ENCODE measurements at regions not wholly inside any gene's neighbourhood (a gene's known extent, or its start where the extent isn't known, plus 50 kb on each side); places are given as distances from the start of the nearest gene placed in this dataset.
A peak's percentile ranks its signal among the peaks of the same experiment; 100 is the strongest.
"Not testable (repeated sequence)": the region's sequence is repeated elsewhere in the genome, so short reads cannot be mapped to it uniquely, and the experiment has no call there.

- no peak for DNase-seq
These were observed 754.7 kb upstream of the GYPC start for GRCh38 chr2:125901278-125901677.

GRCh38 chr2:125925891-125926546 lies 729.9 kb upstream of the GYPC start:
- no peak for DNase-seq

GRCh38 chr2:125935559-125935958 lies 720.4 kb upstream of the GYPC start:
- DNase-seq = no peak

DNA sequence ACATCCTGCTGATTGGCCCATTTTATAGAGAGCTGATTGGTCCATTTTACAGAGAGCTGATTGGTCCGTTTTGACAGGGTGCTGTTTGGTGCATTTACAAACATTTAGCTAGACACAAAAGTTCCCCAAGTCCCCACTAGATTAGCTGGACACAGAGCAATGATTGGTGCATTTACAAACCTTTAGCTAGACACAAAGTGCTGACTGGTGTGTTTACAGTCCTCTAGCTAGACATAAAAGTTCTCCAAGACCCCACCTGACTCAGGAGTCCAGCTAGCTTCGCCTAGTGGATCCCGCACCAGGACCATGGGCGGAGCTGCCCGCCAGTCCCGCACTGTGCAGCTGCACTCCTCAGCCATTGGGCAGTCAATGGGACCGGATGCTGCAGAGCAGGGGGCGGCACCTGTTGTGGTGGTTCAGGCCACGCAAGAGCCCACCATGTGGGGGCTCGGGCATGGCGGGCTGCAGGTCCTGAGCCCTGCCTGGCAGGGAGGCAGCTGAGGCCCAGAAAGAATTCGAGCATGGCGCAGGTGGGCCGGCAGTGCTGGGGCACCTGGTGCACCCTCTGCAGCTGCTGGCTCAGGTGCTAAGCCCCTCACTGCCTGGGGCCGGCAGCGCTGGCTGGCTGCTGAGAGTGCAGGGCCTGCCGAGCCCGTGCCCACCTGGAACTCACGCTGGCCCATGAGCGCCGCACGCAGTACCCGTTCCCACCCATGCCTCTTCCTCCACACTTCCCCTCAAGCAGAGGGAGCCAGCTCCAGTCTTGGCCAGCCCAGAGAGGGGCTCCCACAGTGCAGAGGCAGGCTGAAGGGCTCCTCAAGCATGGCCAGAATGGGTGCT lies 713.2 kb upstream of the GYPC start:
- no peak for DNase-seq

DNA sequence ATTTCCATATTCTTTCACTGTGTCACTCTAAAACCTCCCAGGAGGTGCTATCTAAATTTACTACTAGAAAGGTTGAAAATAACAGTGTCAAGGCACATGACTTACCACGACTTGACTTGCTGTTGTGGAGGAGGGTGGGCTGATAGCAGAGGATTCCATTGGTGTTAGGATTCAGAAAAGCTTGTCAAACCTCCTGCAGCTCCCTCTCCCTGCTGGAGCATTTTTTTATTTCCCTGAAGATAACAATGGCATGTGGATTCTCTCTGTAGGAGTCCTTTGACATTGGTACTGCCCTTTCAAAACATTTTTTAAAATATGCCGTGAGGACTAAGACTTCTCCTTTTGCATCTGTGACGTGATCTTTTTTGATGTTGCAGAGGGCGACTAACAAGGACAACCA lies 696.9 kb upstream of the GYPC start:
- DNase-seq = no peak

DNA sequence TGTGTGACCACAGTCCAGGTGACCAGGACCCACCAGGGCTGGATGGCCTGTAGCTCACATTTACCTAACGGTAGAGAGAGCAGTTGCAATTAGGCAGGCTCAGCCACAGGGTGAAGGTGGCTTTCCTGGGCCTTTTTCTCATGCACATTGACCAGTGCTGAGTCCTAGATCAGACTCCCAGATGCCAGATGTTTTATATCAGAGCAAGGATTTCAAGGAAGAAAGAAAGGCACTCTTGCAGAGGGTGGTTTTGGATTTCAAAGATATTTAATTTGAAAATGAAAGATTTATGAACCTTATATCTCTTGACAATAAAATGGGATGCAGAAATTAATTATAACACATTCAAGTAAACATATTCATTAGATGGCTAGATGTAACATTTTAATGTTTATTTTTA lies 694.2 kb upstream of the GYPC start:
- DNase-seq = no peak

DNA sequence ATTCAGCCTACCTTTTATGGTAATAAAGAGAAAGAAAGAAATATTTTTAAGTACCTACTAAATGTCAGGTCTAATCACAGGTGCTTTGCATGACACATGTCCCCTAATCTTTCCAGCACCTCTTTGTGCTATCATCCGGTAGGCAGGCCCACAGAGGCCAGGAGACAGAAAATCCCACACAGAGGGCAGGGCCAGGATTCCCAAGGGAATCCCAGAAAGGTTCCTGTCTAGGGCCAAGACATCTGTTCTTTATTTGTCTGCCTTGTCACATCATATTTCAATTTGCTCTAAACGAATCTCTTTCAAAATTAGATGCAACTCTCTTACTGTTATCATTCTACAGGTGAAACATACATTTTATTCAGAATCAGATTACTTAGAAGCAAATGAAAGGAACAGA lies 676.1 kb upstream of the GYPC start:
- peak; percentile 73 for DNase-seq

DNA sequence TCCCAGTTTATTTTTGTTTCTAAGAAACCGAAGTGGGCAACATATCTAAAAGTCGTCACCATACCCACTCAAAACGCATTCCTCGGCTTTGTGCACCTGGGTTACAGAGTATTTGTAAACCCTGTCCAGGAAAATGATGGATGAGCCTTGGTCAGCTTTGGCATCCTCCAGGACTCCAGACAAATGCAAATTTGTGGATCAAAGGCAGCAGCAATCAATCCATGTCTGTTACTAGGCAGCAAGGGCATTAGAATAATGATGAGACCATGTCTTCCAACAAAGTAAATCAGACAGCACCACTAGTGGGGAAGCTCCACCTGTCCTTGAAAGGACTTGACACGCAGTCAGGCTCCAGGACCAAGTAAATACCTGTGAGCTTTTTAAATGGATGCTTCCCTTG lies 672.6 kb upstream of the GYPC start:
- DNase-seq = no peak

GRCh38 chr2:126029316-126029715 lies 626.6 kb upstream of the GYPC start:
- DNase-seq = no peak

DNA sequence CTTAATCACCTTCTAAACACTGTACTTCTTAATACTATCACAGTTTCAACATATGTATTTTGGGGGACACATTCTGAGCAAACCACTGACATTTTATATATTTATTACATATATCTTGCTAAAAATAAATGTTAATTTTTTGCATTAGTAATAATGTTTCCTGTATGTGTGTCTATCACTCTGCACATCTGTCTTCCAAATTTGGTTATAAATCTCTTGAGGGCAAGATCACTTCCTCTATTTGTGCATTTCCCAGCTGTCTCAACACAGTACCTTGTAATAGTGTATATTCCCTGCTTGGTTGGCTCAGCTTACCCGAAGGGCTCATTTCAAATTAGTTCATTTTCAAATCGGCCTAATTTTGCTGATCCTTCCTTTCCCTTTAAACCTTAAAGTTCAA lies 617.1 kb upstream of the GYPC start:
- DNase-seq = no peak

- no peak for DNase-seq
These were observed 614.4 kb upstream of the GYPC start for GRCh38 chr2:126041391-126042047.

GRCh38 chr2:126042089-126042488 lies 613.9 kb upstream of the GYPC start:
- DNase-seq = no peak

DNA sequence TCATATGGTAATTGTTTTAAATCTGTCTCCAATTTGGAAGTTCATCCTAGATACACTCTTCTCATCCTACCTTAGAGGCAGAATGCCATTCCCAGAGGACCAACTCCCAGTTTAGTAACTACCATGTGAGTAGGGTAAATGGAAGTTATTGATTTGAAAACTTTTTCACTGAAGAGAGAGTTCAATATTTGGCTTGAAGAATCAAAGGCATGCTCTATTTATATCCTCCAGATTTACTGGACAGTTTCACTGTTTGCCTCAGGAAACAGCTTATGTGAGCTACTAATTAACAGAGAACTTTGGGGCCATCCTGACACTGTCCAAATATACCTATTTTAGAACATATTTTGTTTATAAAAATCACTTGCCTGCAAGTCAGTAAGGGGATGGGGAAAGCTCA lies 607.2 kb upstream of the GYPC start:
- DNase-seq = no peak

DNA sequence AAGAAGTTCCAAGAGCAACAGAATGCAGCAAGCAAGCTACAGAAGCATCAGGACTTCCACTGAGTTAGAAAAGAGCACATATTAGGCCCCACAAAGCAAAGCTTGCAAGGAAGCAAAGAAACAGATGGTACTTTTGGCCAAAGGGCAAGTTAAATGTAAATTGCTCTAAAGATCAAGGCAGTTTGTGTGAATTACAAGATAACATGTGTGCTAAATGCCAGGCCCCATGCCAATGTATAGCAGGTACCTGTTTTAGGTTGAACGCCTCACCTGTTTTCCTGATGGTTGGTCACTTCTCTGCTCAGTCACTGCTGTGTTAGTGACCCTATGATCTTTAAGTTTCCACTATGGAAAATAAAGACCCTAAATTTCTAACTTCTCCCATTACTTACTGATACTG lies 606.5 kb upstream of the GYPC start:
- DNase-seq = no peak

DNA sequence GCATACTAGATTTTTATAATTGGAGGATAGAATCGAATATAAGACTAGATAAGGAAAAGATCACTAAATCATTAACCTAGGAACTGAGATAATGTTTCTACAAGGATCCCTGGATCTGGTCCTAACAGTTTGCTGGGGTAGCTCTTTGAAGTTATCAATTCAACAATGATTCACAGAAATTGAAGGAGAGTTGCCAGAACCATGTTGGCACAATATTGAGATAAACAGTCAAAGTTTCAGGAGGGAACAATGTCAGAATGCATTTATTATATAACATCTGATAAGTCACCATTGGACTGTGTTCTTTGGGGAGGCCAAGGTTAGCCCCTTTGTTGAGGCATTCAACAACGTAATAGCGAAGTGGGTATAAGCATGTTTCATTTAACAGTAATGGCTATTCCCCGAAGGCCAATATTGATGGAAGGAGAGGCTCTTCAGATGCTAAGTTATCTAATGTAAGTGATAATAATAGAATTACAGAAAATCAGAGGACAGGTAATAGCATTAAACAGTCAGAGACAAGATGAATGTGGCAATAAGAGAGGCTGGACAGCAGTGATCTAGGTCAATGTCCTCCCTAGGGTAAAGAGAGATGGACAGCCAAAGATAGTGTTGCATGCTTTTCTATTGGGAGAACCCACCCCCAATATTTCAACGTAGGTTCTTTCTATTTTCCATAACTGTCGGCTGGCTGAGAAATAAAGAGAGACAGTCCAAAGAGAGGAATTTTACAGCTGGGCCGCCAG lies 604.8 kb upstream of the GYPC start:
- DNase-seq = no peak

DNA sequence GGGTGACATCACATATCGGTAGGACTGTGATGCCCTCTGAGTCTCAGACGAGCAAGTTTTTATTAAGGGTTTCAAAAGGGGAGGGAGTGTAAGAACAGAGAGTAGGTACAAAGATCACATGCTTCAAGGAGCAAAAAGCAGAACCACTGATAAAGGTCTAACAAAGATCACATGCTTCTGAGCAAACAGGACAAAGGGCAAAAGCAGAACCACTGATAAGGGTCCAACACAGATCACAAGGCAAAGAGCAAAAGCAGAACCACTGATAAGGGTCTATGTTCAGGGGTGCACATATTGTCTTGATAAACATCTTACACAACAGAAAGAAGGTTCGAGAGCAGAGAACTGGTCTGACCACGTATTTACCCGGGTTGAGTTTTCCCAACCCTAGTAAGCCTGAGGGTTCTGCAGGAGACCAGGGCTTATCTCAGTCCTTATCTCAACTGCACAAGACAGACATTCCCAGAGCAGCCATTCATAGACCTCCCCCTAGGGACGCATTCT lies 604.2 kb upstream of the GYPC start:
- not testable (repeated sequence) for DNase-seq

- DNase-seq = no peak
These were observed 596.6 kb upstream of the GYPC start for GRCh38 chr2:126059379-126059778.

- no peak for DNase-seq
These were observed 570.8 kb upstream of the GYPC start for GRCh38 chr2:126085011-126085795.

- no peak for DNase-seq
These were observed 555.0 kb upstream of the GYPC start for GRCh38 chr2:126100962-126101361.

DNA sequence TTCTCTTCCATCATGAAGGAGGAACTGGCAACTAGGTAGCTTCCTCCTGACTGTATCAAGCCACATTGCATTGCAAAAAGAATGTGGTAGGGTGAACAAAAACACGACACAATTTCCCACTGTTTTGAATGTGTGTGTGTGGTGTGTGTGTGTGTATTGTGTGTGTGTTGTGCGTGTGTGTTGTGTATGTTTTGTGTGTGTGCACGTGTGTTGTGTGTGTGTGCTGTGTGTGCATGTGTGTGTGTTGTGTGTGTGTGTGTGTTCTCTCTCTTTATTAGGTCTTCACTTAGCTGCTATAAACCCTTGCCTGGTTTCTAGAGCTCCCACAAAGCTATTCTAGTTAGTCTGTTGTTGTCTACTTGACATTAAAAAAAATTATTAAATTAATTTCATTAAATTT lies 550.0 kb upstream of the GYPC start:
- DNase-seq = no peak

- DNase-seq = no peak
These were observed 548.1 kb upstream of the GYPC start for GRCh38 chr2:126107883-126108282.

DNA sequence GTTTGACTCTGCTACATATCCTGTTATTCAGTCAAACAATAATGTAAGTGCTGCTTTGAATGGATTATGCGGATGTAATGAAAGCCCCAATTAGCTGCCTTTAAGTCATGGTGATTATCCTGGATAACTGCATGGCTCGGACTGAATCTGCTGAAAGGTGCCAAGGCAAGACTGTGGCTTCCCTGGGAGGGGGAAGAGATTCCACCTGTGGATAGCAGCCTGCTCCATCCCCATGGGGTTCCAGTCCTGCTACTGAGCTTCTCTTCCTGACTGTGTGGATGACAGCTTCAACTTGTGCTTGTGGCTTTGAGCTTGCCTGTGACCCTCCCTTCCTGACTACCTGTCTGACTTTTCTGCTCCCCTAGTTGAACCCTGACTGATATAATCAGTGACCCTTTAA lies 540.0 kb upstream of the GYPC start:
- DNase-seq = no peak

All from NCI-H524 treated with DMSO at 0.1 percent for 48 hours (cell line).